NCI-H524 treated with DMSO at 0.1 percent for 48 hours (cell line): ENCODE measurements at regions not wholly inside any gene's neighbourhood (a gene's known extent, or its start where the extent isn't known, plus 50 kb on each side); places are given as distances from the start of the nearest gene placed in this dataset.

Experiments
- DNase-seq: peaks from one replicate; lab custom pipeline; 2025; lab: John Stamatoyannopoulos, UW

- no peak for DNase-seq
These were observed 539.2 kb downstream of the SLC4A3 start for GRCh38 chr2:220166616-220167015.

- DNase-seq: no peak
These were observed 540.5 kb downstream of the SLC4A3 start for GRCh38 chr2:220167956-220168355.

- DNase-seq: no peak
These were observed 541.6 kb downstream of the SLC4A3 start for GRCh38 chr2:220168891-220169546.

DNA sequence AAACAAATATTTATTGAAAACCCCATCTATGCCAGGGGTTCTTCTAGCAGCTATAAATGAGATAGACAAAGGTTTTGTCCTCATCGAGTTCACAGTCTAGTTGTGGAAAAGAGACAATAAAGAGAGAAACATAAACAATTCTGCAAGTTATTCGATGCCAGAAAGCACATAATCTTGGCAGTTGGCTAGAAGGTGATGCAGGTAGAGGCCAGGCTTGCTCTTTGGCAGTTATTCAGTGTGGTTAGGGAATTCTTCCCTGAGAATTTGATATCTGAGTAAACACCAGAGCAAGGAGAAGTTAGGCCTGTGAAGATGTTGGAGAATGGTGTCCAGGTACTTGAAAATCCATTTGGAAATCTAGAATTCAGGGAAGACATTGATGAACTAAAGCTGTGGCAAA lies 547.4 kb downstream of the SLC4A3 start:
- DNase-seq: no peak

DNA sequence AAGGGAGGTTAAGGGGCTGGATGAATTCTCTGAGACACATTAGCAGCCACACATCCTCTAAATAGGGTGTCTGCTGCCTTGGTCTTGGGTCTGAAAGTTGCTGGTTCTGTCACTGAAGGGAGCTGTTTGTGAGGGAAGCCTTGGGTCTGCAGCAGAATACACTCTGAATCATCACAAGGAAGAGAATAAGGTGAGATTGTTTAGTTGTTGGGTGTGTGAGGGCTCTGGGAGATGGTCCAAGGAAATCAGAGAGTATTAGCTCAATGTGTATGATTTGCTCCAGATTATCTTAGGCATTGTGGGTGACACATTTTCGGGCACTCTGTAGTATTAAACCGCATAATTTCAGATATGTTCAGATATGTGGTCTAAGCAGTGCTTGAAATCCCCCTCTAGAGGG lies 548.5 kb downstream of the SLC4A3 start:
- DNase-seq: no peak

DNA sequence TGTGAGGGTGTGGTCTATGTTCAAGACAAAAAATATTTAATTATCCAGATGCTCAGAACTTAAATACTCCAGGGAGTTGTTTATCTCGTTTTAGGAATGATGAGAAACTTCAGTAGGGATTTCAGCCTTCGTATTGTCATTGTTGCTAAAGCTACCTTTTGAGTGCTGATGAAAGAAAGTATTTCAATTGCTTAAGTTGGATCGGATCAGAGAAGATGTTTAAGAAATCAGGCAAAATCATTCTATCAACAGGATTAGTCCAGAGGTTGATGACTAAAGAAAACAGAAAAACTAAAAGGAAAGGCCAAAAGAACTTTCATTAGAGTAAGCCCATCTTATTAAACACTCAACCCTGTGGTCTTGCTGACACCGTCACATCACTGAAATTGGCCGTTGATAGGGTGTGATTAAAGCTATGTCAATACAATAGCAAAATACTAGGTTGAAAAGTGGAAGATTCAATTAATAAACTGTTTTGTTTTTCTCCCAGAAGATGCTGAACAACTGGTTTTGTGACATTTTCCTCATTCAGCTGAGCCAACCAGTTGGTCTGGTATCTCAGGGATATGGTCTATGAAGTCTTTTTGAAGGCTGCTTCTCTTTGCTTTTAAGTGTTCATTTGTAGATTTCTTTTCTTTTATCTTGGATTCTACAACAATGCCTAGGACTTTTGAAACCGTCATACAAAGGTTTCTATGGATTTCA lies 551.7 kb downstream of the SLC4A3 start:
- no peak for DNase-seq

DNA sequence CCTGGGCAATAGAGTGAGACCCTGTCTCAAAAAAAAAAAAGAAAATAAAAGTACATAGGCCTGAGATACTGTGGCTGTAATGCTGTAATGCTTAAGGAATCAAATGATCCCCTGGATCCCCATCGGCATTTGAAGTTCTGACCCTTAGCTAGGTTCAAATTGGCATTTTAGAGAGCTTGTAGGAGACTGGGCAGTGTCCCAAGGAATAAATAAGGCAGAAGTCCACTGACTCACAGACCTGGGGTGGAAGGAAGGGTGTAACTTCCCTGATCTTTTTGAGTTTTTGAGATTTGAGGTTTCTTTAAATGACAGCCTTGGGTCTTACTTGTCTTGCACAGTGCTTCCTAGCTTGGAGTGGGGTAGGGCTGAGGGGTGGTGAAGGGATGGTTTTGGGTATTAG lies 553.7 kb downstream of the SLC4A3 start:
- no peak for DNase-seq

GRCh38 chr2:220182790-220183189 lies 555.4 kb downstream of the SLC4A3 start:
- DNase-seq: no peak

DNA sequence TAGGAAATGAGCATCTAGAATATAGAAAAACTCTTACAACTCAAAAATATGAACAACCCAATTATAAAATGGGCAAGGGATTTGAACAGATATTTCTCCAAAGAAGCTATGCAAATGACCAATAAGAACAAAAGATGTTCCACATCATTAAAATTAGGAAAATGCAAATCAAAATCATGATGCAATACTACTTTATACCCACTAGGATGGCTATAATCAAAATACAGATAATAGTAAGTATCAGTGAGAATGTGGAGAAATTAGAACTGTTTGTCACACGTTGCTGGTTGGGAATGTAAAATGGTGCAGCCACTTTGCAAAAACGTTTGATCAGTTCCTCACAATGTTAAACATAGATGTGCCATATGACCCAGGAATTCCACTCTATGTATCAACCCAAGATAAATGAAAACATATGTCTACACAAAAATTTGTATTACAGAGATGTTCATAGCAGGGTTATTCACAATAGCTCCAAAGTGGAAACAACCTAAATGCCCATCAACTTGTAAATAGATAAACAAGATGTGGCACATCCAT lies 558.4 kb downstream of the SLC4A3 start:
- no peak for DNase-seq

DNA sequence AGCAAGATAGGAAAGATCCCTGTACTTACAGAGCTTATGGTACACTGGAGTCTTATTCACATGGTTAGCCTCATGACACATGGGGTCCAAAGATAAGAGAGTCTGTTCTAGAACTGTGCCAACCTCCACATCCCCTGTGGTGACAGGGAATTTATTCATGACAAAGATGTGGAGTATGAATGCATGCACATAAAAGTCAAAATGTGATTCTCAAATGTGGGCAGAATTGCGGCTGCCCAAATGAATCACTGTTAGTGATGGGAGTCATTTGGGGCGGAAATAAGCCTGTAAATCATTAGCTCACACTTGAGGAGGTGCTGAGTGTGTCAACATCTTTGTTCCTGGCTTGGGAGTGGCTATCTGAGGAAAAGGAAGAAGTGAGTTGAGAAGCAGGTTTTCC lies 560.6 kb downstream of the SLC4A3 start:
- no peak for DNase-seq

DNA sequence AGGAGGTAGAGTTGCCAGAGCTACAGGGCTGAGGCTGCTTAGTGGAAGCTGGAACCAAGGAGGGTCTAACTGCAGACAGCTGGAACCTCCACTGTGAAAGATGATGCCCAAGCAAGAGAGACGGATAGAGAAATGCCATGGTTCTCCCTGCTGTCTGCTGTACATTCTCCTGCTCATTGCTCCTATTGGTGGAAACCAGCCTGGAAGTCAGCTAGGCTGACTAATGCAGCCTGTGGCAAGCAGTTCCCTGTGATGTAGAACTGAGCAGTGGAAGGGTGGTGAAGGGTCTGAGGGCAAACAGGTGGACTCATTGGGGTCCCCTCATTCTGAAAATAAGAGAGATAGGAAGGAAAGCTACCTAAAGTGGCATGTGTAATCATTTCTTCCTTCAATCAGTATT lies 563.6 kb downstream of the SLC4A3 start:
- DNase-seq: no peak

- no peak for DNase-seq
These were observed 564.3 kb downstream of the SLC4A3 start for GRCh38 chr2:220191737-220192136.

- no peak for DNase-seq
These were observed 565.7 kb downstream of the SLC4A3 start for GRCh38 chr2:220192994-220193753.

- DNase-seq: no peak
These were observed 567.5 kb downstream of the SLC4A3 start for GRCh38 chr2:220194630-220195584.

DNA sequence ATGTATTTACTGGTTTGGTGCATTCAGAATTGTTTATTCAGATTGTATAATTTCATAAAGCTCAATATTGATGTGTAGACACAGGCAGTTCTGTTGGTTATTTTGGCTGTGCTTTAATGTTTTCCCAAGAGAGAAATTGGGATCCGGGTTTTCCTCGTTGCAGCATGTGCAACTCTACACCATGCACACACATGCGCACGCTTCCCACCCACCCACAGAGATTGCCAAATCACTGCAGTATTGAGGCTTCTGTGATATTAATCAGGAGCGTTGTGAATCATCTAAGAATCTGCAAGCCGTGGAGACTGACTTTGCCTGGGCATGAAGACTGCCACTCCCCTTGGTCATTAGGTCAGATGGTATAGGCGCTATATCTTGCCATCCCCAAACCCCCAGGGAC lies 571.5 kb downstream of the SLC4A3 start:
- DNase-seq: no peak

GRCh38 chr2:220202066-220202465 lies 574.6 kb downstream of the SLC4A3 start:
- no peak for DNase-seq

GRCh38 chr2:220209093-220209492 lies 581.7 kb downstream of the SLC4A3 start:
- no peak for DNase-seq

DNA sequence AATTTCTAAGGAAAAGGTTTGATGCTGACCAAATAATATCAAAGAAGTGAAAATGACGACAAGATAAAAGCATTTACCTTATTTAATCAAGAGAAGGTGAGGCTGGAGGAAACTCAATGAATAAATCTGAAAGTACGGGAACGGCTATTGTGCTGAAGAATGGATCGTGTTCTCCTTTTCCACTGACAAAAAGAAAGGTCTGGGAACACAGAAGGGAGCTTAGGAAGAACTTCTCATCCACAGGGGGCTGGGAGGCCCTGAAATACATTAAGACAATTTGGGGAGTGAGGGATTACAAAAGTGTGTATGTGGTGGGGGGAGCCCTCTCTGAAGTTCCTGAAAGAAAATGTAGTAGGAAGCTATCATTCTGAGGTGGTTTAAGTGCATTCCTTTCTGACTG lies 582.3 kb downstream of the SLC4A3 start:
- no peak for DNase-seq

- peak; percentile 54 for DNase-seq
These were observed 585.1 kb downstream of the SLC4A3 start for GRCh38 chr2:220212296-220213080.

DNA sequence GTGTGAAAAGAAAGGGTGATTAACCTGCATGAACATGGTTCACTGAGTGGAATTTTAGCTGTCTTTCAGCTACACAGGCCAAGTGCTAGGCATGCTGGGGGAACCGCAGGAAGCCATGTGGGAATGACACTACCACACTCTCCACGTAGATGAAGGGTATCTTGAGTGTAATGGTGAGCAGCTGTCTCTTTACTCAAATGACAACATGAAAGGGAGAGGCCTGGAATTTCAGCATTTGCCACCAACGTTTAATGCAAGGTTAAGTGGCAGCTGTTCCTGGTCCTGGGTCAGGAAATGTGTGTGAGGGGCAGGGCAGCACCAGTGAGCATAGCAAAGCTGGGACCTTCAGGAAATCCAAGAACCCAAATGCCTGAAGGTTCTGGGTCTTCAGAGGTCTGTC lies 588.4 kb downstream of the SLC4A3 start:
- DNase-seq: peak; percentile 79

DNA sequence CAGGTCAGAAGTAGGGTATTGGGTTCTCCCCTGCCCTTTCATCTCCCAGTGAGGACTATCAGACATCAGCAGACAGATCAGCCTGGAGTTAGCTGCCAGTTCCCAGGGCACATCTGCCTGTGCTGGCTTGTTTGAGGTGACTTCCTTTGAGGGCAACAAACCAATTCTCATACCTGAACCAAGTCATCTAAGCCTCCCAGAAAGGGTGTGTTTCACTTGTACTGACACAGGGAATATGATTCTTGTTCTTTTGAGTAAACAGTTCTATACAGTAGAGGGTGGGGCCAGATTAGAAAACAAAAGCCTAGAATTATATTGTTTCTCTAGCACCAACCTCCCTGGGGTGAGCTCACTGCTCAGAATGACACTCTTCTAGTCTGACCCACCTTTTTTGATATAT lies 591.9 kb downstream of the SLC4A3 start:
- no peak for DNase-seq
